HG03342 (cell line): ENCODE measurements at regions not wholly inside any gene's neighbourhood (a gene's known extent, or its start where the extent isn't known, plus 50 kb on each side); places are given as distances from the start of the nearest gene placed in this dataset.
"Not testable (repeated sequence)": the region's sequence is repeated elsewhere in the genome, so short reads cannot be mapped to it uniquely, and the experiment has no call there.

Experiments
- ATAC-seq: cut with Tn5 transposase; IDR thresholded peaks from one replicate; pipeline ENCODE4 v1.9.1; 2021; ENCODE audit warnings: mild to moderate bottlenecking, moderate library complexity; ENCODE audit not compliant: unreplicated experiment

GRCh38 chr9:106479679-106480078, 383.3 kb upstream of the ZNF462 start:
- ATAC-seq = no peak

DNA sequence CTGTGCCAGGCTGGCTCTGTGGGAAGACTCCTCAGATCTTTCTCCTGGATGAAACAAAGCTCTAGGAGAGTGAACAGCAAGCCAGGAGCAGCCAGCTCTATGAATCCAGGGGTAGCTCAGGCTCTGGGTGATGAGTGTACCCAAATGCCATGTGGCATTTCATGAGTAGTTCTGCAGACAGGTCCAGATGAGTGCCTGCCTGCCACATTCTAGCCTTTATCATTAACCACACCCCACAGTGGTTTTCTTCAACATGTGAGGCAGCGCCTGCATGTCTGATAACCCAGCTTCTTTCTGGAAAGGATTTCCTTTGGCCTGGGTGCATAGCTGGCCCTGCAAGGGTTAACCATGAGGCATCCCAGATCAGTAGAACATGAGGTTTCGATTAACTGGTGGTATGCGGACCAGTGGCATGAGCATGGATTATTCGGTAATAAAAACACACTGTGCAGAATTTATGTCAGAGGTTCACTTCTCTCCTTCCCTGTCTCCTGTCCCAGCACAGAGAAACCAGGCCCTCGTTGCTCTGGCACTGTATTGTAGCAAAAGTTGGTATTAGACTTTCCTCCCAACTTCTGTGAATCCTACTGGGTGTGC, 381.9 kb upstream of the ZNF462 start:
- no peak for ATAC-seq

- no peak for ATAC-seq
Measured at GRCh38 chr9:106482733-106483132, 380.2 kb upstream of the ZNF462 start.

DNA sequence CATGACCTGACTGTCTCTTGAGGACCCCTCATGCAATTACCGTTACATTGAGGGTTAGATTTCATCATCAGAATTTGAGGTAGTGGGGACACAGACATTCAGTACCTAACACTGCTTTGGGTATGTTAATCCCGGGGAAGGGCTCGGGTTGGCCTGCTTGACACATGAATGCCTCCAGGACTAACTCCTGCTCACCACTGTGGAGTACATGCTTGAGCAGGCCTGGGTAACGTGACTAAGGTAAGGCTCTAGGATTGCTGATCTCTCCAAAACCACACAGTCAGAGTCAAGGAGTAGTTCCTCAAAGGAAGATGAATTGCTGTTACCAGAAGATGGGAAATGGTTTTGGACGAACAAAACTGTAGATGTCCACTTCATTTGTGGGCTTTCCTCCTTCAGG, 376.3 kb upstream of the ZNF462 start:
- ATAC-seq = no peak

GRCh38 chr9:106487266-106487665, 375.7 kb upstream of the ZNF462 start:
- no peak for ATAC-seq

DNA sequence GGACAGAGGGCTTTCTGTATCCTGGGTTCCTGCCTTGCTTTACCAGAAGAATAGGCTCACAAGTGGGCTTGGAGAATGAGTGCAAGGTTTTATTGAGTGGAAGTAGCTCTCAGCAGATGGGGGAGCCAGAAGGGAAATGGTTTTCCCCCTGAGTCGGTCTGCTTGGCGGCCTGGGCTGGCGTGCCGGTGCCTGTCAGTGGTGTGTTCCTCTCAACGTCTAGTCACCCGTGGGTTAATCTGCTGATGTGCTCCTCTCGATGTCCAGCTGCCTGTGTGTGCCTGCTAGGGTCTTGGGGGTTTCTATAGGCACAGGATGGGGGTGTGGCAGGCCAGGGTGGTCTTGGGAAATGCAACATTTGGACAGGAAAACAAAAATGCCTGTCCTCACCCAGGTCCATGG, 370.8 kb upstream of the ZNF462 start:
- ATAC-seq = not testable (repeated sequence)

GRCh38 chr9:106500171-106500570, 362.8 kb upstream of the ZNF462 start:
- no peak for ATAC-seq

DNA sequence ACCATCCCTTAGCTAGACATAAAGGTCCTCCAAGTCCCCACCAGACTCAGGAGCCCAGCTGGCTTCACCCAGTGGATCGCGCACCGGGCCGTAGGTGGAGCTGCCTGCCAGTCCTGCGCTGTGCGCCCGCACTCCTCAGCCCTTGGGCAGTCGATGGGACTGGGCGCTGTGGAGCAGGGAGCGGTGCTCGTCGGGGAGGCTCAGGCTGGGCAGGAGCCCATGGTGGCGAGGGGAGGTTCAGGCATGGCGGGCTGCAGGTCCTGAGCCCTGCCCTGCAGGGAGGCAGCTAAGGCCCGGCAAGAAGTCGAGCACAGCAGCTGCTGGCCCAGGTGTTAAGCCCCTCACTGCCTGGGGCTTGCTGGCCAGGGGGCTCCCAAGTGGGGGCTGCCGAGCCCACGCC, 361.8 kb upstream of the ZNF462 start:
- ATAC-seq = not testable (repeated sequence)

DNA sequence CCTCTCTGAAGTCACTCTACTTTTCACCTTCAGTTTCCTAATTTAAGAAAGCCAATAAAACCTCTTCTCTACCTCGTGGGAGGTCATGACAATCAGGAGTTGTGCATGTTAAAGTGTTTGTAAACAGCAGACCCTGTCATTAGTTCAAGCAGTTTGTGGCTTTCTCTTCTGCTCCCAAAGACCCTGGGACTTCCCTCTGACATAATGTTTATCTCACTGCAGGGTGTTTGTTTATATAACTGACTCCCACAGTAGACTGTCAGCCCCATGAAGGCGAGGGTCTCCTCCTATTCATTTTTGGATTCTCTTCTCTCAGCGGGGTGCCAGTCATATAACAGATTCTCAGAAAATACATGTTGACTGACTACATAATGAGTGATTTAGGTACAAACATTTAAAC, 360.0 kb upstream of the ZNF462 start:
- no peak for ATAC-seq

DNA sequence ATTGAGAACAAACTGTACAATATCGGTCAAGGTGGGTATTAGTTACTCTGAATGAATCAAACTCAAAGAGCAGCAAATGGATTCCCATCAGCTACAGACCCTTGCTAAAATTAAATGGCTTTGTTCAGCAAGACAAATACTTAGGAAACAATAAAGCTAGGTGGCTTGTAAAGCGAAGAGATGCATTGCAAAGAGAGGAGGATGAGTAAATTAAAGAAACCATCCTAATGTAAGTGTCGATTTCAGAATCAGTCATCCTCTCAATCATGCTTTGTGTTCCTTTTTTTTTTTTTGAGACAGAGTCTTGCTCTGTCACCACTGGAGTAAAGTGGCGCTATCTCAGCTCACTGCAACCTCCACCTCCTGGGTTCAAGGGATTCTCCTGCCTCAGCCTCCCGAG, 359.2 kb upstream of the ZNF462 start:
- ATAC-seq = no peak

DNA sequence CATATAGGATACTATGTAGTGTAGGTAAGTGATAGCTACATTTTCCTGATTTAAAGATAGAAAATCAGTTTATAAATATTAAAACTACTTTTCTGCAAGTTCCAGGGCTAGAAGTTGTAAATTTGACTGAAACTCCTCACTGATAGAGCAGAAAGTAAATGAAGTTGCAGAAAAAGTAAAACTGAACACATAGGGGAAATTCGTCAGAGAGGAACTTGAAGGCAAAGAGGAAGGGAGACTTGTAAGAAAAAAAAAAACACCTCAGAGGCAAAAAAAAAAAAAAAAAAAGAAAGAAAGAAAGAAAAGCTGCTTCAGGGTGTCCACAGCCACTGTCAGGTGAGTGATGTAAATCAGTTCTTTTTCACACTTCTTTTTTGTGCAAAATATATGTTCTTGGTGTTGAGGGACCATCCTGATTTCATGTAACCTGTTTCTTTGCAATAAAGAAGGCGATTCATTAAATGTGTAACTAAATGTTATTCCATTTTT, 336.2 kb upstream of the ZNF462 start:
- no peak for ATAC-seq

- ATAC-seq = no peak
Measured at GRCh38 chr9:106528158-106528557, 334.8 kb upstream of the ZNF462 start.

- ATAC-seq = no peak
Measured at GRCh38 chr9:106529616-106530015, 333.4 kb upstream of the ZNF462 start.

DNA sequence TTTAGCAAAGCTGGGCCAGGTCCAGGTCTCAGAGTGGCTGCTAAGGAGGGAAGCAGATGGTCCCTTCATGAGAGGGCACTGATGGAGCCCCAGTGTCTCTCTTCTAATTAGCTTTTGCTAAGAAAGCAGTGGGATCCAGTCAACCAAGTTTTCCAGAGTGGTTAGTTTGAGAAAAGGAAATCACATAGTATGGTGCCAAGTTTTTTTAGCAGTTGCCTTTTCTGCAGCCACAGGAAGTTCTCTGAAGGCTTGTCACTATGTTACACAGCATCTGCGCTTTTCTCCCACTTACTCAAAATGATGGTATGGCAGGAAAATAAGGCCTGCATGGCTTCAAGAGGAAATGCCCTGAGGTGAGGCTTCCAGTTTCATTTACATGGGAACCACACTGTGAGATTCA, 331.5 kb upstream of the ZNF462 start:
- no peak for ATAC-seq

- ATAC-seq = no peak
Measured at GRCh38 chr9:106532306-106533015, 330.5 kb upstream of the ZNF462 start.

DNA sequence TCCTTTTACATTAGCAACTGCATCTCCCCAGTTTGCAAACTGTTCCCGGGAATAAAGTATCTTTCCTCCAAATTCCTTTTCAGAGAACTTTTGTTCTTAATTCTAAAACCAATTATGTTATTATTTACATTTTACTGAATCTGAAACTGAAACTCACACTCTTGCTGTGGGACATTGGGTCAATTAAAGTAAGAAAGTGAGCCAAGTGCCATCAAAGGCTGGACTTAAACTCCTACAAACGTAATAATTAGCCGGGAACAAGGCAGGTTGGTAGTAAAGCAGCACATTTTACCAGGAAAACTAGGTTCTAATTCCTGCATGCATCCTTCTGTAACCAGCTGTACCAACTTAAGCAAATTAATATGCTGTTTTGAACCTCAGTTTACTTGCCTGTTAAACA, 328.2 kb upstream of the ZNF462 start:
- no peak for ATAC-seq

- no peak for ATAC-seq
Measured at GRCh38 chr9:106535439-106535838, 327.5 kb upstream of the ZNF462 start.

DNA sequence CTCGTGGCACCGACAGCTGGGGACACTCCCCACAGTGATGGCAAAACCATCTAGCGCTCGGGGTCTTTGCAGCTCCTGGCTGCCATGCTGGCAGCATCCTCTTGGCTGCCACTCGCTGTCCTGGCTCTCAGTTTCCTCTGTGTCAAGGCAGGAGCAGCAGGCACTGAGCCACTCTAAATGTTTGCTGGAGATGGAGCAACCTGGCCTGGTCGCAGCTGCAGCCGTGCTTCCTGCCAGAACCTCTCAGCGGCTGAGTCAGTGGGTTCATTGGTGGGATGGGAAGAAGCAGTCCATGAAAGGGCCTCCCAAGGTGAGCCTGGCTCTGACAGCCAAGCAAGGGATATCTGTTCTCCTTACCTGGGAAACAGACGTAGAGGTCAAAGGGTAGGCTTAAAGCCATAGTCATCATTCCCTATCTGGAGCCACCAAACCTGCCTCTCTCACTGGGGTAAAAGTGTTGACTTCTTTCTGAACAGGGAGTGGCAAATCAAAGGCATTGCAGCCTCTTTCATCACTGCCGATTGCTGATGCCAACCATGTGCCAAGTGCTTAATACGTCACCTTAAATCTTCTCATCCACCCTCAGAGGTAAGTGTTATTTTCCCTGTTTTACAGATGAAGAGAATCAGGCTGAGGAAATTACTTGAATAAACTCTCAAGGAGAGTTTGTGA, 304.8 kb upstream of the ZNF462 start:
- ATAC-seq = no peak

DNA sequence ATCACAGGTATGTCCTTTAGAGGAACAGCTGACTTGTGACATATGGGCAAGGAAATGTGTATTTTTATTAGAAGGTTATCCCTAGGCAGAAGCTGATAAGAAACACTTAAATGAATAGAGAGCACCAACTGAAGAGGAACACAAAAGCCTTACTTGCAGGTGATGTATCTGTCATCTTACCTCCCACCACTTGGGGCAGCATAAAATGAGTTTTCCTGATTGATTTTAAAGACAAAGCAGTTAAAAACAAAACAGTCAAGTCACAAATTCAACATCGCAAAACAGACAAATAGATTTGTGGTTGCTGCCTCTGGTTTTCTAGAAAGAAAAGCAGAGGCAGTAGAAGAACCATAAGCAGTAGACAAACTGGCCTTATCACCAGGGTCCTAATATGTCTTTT, 302.4 kb upstream of the ZNF462 start:
- ATAC-seq = no peak

DNA sequence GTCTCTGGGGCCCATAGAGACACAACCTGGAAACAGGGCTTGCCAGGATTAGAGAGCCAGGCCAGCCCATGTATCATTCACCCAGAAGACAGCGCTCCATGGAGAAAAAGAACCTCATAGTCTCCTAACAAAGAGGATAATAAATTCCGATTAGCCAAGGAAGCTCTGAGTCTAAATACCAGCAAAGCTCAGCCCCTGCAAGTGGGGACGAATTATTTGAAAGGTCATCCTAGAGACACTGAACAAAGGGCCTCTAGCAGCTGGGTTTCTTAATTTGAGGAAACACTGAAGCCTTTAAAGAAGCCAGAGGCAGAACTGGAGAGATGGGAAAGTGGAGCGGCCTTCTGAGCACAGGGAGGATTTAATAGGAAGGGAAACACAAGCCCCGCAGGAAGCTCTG, 287.1 kb upstream of the ZNF462 start:
- ATAC-seq = no peak

DNA sequence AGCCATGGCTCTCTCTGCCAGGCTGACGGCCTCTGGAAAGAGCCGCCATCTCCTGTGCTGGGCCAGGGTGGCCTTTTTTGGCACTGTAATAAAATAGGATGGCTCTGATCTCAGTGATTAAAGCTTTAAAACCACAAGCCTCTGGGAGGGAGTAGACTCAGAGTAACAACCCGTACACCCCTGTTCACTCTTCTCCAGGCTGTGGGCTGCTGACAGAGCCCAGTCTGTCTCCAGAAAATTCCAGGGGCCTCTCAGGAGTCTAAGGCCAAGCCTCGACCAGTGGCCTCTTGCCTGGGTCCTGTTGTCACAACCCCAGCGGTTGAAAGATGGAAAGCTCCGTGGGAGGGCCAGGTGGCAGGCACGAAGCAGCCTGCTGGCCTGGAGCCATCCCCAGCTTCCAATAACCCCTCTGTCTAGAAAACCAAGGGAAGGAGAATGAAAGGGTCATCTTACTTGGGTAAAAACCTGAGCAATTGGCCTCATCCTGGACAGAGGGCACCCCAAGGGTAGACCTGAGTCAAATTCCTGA, 286.7 kb upstream of the ZNF462 start:
- no peak for ATAC-seq

GRCh38 chr9:106577121-106577520, 285.8 kb upstream of the ZNF462 start:
- no peak for ATAC-seq
